GM12872 (cell line): ENCODE measurements at regions not wholly inside any gene's neighbourhood (a gene's known extent, or its start where the extent isn't known, plus 50 kb on each side); places are given as distances from the start of the nearest gene placed in this dataset.

ENCODE experiments used
- TF ChIP-seq, protein P1 (sequence below): IDR thresholded peaks from 3 replicates; pipeline ENCODE4 v1.5.1; 2011; ENCODE audit warnings: low read depth, mild to moderate bottlenecking, low read length, moderate library complexity; ENCODE audit not compliant: insufficient read depth

DNA sequence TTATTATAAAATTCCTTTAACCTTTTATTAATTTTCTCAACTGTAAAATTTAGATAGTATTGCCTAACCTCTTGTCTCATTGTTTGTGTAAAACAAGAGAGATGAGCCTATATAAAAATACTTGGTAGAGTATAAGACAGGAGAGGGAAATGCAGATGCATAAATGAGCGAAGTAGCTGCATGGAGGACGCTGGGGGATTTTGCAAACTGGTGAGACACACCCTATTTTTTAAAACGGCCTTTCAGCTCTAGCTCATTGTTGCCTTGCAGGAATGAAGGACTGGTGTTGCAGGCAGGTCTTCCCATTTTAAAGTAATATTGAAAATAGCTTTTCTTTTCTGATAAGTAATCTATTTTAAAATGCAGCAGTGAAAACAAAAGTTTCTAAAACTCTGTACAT is 435.3 kb upstream of the HNRNPA3 start:
- TF ChIP-seq, protein P1, sequence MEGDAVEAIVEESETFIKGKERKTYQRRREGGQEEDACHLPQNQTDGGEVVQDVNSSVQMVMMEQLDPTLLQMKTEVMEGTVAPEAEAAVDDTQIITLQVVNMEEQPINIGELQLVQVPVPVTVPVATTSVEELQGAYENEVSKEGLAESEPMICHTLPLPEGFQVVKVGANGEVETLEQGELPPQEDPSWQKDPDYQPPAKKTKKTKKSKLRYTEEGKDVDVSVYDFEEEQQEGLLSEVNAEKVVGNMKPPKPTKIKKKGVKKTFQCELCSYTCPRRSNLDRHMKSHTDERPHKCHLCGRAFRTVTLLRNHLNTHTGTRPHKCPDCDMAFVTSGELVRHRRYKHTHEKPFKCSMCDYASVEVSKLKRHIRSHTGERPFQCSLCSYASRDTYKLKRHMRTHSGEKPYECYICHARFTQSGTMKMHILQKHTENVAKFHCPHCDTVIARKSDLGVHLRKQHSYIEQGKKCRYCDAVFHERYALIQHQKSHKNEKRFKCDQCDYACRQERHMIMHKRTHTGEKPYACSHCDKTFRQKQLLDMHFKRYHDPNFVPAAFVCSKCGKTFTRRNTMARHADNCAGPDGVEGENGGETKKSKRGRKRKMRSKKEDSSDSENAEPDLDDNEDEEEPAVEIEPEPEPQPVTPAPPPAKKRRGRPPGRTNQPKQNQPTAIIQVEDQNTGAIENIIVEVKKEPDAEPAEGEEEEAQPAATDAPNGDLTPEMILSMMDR, result no peak

DNA sequence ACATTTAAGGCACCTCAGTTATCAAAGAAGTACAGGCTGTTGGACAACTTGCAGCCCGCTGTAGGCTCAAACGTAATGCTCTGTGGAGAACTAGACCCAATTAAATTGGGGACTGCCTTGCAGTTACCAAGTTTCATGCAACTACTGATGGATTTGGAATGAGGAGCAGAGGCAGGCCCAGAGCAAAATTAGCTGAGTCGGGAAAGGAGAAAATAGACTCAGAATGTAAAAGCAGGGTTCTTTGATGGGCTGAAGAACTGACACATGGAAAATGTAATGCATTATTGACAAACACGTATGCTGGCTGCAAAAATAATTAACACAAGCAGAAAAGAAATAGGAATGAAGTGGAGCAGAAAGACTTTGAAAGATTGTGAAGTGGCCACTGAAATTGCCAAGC is 432.7 kb upstream of the HNRNPA3 start:
- TF ChIP-seq, protein P1, result no peak

DNA sequence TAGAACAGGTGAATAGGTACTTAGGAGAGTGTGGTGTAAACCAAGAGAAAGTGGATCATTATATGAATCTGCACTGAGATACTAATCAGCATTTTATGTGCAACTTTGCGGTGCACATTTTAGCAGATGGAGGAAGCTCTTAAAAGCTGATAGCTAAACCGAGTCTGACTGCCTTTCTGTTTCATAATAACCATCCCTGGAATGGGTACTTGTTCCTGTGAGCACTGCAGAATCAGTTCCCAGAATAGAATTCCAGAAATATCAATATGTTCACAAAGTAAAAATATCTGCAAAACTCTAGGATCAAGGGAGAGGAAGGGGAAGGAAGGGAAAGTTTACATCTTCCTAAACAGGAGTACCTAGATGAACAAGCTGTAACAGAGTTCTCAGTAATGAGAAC is 432.2 kb upstream of the HNRNPA3 start:
- TF ChIP-seq, protein P1, result no peak

DNA sequence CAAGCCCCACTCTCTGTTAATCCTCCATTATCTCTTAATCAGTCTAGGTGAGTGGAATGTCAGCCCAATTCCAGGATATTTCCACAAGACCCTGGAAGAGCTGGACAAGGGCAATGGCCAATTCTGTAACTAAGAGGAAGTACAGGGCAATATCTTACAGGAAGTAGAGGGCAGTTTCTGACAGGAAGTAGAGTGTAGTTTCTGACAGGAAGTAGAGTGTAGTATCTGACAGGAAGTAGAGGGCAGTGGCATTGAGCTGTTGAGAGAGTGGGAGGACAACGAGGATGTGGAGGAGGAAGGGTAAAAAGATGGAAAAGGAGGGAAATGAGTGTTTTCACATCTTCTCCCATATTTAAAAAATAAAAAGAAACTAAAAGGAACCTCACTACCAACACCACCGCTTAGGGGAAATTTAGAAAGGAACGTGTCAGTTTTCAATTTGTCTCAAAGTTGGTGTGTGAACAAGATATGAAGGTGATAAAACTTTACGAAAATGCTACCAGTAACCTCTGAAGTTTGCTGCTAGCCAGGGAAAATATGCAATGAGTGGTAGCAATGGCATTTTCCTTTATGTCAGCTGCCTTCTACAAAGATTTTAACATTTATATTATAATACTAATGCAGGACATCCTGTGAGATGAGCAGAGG is 430.9 kb upstream of the HNRNPA3 start:
- TF ChIP-seq, protein P1, result no peak

DNA sequence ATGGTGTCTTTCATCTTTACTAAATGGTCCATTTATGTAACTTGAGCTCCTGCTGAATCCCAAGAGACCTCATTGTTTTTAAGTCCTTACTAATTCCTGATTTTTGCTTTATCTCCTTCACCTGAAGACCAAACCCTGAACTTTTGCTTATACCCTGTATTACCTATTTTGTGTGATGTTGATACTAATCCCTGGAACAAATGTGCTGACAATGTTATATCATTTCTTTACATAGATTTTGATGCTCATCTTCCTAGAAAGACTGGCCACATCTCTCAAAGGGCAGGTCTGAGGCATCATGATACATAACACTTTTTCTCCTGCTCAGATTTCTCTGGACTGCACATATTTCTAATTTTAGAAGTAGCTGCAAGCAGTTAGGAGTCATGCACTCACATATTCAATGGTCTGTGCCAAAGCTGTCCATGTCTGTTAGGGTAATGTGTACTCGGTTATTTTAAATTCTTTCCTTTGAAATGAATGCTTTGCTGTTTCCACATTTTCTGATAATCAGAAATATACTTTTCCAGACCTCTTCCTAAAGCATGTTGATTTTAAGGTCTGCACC is 427.9 kb upstream of the HNRNPA3 start:
- TF ChIP-seq, protein P1, result no peak

DNA sequence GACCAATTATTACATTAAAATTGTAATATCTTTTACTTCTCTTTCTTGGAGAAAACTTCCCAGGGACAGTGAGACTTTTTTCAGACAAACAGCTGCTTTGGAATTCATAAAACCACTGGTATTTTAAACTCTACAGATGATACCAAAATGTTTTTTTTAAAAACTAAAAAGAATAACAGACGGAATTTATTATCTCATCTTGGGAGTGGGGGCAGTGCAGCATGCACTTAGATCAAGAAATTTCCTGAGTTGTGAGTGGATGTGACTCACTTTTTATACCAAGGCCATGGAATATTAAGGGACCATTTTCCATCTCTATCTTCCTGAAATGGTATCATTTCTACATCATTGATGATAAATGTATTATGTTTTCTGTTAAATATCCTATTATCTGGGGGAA is 422.8 kb upstream of the HNRNPA3 start:
- TF ChIP-seq, protein P1, result no peak

DNA sequence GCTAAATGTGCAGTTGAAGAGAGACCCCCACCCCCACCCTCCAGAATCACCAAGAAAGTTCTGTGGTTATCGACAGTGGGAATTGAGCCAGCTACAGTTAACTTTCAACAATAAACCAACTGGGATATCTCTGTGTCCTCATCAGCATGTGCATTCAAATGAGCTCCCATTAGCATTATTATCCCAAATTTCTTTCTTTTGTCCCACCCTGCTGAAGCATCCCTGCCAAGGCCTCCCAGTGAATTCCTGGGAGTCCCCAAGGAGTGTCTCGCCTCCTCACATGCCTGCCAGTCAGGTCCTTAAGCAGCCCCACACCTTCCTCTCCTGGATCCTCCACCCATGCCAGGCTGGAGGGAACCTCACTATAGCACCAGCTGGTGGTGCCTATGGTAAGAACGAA is 422.1 kb upstream of the HNRNPA3 start:
- TF ChIP-seq, protein P1, result no peak
